Testis (tissue), 2 donors: ENCODE measurements at regions not wholly inside any gene's neighbourhood (a gene's known extent, or its start where the extent isn't known, plus 50 kb on each side); places are given as distances from the start of the nearest gene placed in this dataset.

ENCODE experiments used
- CTCF ChIP-seq, 3 experiments: fragments of 450-650 bp in 2 of 3; fragments of 200-600 bp in 1 of 3; sonication (generic) in 1 of 3; IDR thresholded peaks; one replicate each; pipeline ENCODE4 v1.5.1; 2016 to 2019; ENCODE audit warnings: antibody characterized with exemption in 3 of 3, mild to moderate bottlenecking in 2 of 3, moderate library complexity in 1 of 3
- POLR2A ChIP-seq: fragments of 450-650 bp; IDR thresholded peaks from one replicate; pipeline ENCODE4 v1.6.1; 2017; ENCODE audit warnings: antibody characterized with exemption, mild to moderate bottlenecking, moderate library complexity

- no peak for TF ChIP-seq CTCF (IDR thresholded peaks at IDR 0.05)
- no peak for TF ChIP-seq POLR2A
Measured at GRCh38 chr20:50282592-50283241, 92.1 kb downstream of the CEBPB start.
